WTC11 (cell line): ENCODE measurements at regions not wholly inside any gene's neighbourhood (a gene's known extent, or its start where the extent isn't known, plus 50 kb on each side); places are given as distances from the start of the nearest gene placed in this dataset.

Experiments used
- ATAC-seq: fragments of 200-7000 bp; cut with Tn5 transposase; 2 replicates; pipeline ENCODE4 v1.10.0; 2021; ENCODE audit warnings: mild to moderate bottlenecking, moderate library complexity
- CTCF ChIA-PET: fragments of 300-600 bp; sonication (Branson Sonifier 250); formaldehyde crosslinking; loops from one replicate; lab custom pipeline; 2021; ENCODE audit warnings: antibody characterized with exemption; lab: Charles Lee
- POLR2A ChIA-PET: fragments of 350-600 bp; sonication (Branson Sonifier 250); formaldehyde crosslinking; loops from one replicate; lab custom pipeline; 2021; ENCODE audit warnings: antibody characterized with exemption; lab: Charles Lee
- DNase-seq: peaks from one replicate; pipeline ENCODE4 v3.0.0; 2021; ENCODE audit warnings: low spot score
- H3K27ac Mint-ChIP-seq: 2 replicates; pipeline ENCODE4 v1.8.0; 2021; ENCODE audit warnings: mixed read lengths
- H3K27me3 Mint-ChIP-seq: 2 replicates; pipeline ENCODE4 v1.8.0; 2021; ENCODE audit warnings: low read depth, mild to moderate bottlenecking, moderate library complexity, mixed read lengths
- H3K36me3 Mint-ChIP-seq: 2 replicates; pipeline ENCODE4 v1.8.0; 2021; ENCODE audit warnings: mixed read lengths
- H3K4me1 Mint-ChIP-seq: 2 replicates; pipeline ENCODE4 v1.8.0; 2022; ENCODE audit warnings: mixed read lengths
- H3K4me3 Mint-ChIP-seq: 2 replicates; pipeline ENCODE4 v1.8.0; 2021; ENCODE audit warnings: mild to moderate bottlenecking, moderate library complexity, mixed read lengths
- H3K9me3 Mint-ChIP-seq: 2 replicates; pipeline ENCODE4 v1.8.0; 2021; ENCODE audit warnings: mixed read lengths
- AR ChIP-seq: fragments of 250-450 bp; sonication (Bioruptor Pico); IDR thresholded peaks from 2 replicates; pipeline ENCODE4 v1.9.0; 2021; ENCODE audit warnings: mild to moderate bottlenecking
- ATF6 ChIP-seq: sonication (generic); formaldehyde crosslinking; IDR thresholded peaks from 2 replicates; pipeline ENCODE4 v1.8.1; 2023; ENCODE audit warnings: mild to moderate bottlenecking, missing genetic modification reagents
- ETV6 ChIP-seq: sonication (generic); formaldehyde crosslinking; IDR thresholded peaks from 2 replicates; pipeline ENCODE4 v1.8.1; 2022; ENCODE audit warnings: mild to moderate bottlenecking, missing genetic modification reagents
- IRF2 ChIP-seq: sonication (generic); formaldehyde crosslinking; IDR thresholded peaks from 2 replicates; pipeline ENCODE4 v1.8.0; 2022; ENCODE audit warnings: low read depth, missing genetic modification reagents, borderline replicate concordance
- NR1H2 ChIP-seq: sonication (generic); formaldehyde crosslinking; IDR thresholded peaks from 2 replicates; pipeline ENCODE4 v1.9.0; 2021; ENCODE audit warnings: mild to moderate bottlenecking, moderate library complexity, missing genetic modification reagents
- NR2C2 ChIP-seq: sonication (generic); formaldehyde crosslinking; IDR thresholded peaks from 2 replicates; pipeline ENCODE4 v1.8.0; 2022; ENCODE audit warnings: mild to moderate bottlenecking, missing genetic modification reagents
- PRDM15 ChIP-seq: sonication (generic); formaldehyde crosslinking; IDR thresholded peaks from 2 replicates; pipeline ENCODE4 v1.8.0; 2022; ENCODE audit warnings: missing genetic modification reagents
- SOX15 ChIP-seq: fragments of 250-450 bp; sonication (Bioruptor Pico); IDR thresholded peaks from 2 replicates; pipeline ENCODE4 v1.9.0; 2021; ENCODE audit warnings: mild to moderate bottlenecking
- ZBTB21 ChIP-seq: sonication (generic); formaldehyde crosslinking; IDR thresholded peaks from 2 replicates; pipeline ENCODE4 v1.8.1; 2023; ENCODE audit warnings: mild to moderate bottlenecking, missing genetic modification reagents, borderline replicate concordance
- ZMAT4 ChIP-seq: fragments of 250-450 bp; sonication (Bioruptor Pico); IDR thresholded peaks from 2 replicates; pipeline ENCODE4 v1.9.0; 2021; ENCODE audit warnings: mild to moderate bottlenecking
- ZNF121 ChIP-seq: sonication (generic); formaldehyde crosslinking; IDR thresholded peaks from 2 replicates; pipeline ENCODE4 v1.8.0; 2023; ENCODE audit warnings: missing genetic modification reagents
- ZNF138 ChIP-seq: sonication (generic); formaldehyde crosslinking; conservative IDR thresholded peaks from 2 replicates; pipeline ENCODE4 v1.8.1; 2022; ENCODE audit warnings: mild to moderate bottlenecking, moderate library complexity, missing genetic modification reagents
- ZNF317 ChIP-seq: sonication (generic); formaldehyde crosslinking; IDR thresholded peaks from 2 replicates; pipeline ENCODE4 v1.8.1; 2023; ENCODE audit warnings: low read depth, mild to moderate bottlenecking, moderate library complexity, missing genetic modification reagents, borderline replicate concordance
- ZNF425 ChIP-seq: fragments of 250-450 bp; sonication (Bioruptor Pico); conservative IDR thresholded peaks from 2 replicates; pipeline ENCODE4 v1.9.0; 2021; ENCODE audit warnings: mild to moderate bottlenecking
- TF ChIP-seq, protein P1 (sequence below): sonication (generic); formaldehyde crosslinking; IDR thresholded peaks from 2 replicates; pipeline ENCODE4 v1.8.1; 2022; ENCODE audit warnings: low read depth, missing genetic modification reagents, borderline replicate concordance
- TF ChIP-seq, protein P2 (sequence below): sonication (generic); formaldehyde crosslinking; IDR thresholded peaks from 2 replicates; pipeline ENCODE4 v1.8.1; 2023; ENCODE audit warnings: mild to moderate bottlenecking, moderate library complexity, missing genetic modification reagents
- TF ChIP-seq, protein P3 (sequence below): sonication (generic); formaldehyde crosslinking; IDR thresholded peaks from 2 replicates; pipeline ENCODE4 v1.8.1; 2023; ENCODE audit warnings: mild to moderate bottlenecking, missing genetic modification reagents, moderate library complexity

DNA sequence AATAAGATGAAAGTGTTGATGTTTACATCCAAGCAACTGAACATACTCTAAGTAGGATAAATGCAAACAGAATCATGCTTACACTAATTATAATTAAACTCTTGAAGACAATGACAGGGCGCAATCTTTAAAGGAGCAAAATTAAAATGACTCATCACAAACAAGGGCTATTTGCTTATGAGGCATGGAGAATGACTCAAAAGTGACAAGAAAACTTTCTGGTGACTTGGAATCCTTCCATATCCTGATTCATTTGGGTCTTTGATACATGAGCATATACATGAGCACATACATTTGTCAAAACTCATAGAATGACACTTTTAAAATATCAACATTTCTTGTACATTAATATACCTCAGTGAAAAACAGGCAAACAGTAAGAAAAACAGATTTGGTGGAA is 1632.3 kb downstream of the KCNT2 start (continued):
- no peak for TF ChIP-seq AR (CRISPR knock-in tag)
- no peak for TF ChIP-seq ZBTB21
- TF ChIP-seq PRDM15 (CRISPR knock-in tag): no peak
- TF ChIP-seq ZNF317 (CRISPR knock-in tag): no peak
- TF ChIP-seq, protein P1, sequence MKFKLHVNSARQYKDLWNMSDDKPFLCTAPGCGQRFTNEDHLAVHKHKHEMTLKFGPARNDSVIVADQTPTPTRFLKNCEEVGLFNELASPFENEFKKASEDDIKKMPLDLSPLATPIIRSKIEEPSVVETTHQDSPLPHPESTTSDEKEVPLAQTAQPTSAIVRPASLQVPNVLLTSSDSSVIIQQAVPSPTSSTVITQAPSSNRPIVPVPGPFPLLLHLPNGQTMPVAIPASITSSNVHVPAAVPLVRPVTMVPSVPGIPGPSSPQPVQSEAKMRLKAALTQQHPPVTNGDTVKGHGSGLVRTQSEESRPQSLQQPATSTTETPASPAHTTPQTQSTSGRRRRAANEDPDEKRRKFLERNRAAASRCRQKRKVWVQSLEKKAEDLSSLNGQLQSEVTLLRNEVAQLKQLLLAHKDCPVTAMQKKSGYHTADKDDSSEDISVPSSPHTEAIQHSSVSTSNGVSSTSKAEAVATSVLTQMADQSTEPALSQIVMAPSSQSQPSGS (CRISPR knock-in tag): no peak
- TF ChIP-seq, all 79 proteins: peak for 0

GRCh38 chr1:194968916-194969315 is 1639.3 kb downstream of the KCNT2 start:
- DNase-seq: no peak
- H3K9me3 Mint-ChIP-seq: no peaks in the 10 kb centered on the region
- ChIA-PET CTCF (no interaction called here), POLR2A (no interaction called here)
- H3K27ac Mint-ChIP-seq: no peak overlapping the region
- no peak for ATAC-seq
- no peak overlapping the region for H3K4me3 Mint-ChIP-seq
- H3K36me3 Mint-ChIP-seq: no peaks in the 10 kb centered on the region
- no peaks in the 10 kb centered on the region for H3K4me1 Mint-ChIP-seq
- no peaks in the 10 kb centered on the region for H3K27me3 Mint-ChIP-seq
- TF ChIP-seq ZNF317 (CRISPR knock-in tag) (no peak), ZNF121 (CRISPR knock-in tag) (no peak), ATF6 (CRISPR knock-in tag) (no peak), ZMAT4 (CRISPR knock-in tag) (no peak), ZNF138 (CRISPR knock-in tag) (no peak), NR2C2 (CRISPR knock-in tag) (no peak), ETV6 (CRISPR knock-in tag) (no peak), ZNF425 (CRISPR knock-in tag) (no peak), SOX15 (no peak), IRF2 (CRISPR knock-in tag) (no peak), NR1H2 (CRISPR knock-in tag) (no peak)
- TF ChIP-seq, protein P1 (CRISPR knock-in tag): no peak
- TF ChIP-seq, protein P2, sequence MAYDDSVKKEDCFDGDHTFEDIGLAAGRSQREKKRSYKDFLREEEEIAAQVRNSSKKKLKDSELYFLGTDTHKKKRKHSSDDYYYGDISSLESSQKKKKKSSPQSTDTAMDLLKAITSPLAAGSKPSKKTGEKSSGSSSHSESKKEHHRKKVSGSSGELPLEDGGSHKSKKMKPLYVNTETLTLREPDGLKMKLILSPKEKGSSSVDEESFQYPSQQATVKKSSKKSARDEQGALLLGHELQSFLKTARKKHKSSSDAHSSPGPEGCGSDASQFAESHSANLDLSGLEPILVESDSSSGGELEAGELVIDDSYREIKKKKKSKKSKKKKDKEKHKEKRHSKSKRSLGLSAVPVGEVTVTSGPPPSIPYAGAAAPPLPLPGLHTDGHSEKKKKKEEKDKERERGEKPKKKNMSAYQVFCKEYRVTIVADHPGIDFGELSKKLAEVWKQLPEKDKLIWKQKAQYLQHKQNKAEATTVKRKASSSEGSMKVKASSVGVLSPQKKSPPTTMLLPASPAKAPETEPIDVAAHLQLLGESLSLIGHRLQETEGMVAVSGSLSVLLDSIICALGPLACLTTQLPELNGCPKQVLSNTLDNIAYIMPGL (CRISPR knock-in tag): no peak
- TF ChIP-seq, protein P3, sequence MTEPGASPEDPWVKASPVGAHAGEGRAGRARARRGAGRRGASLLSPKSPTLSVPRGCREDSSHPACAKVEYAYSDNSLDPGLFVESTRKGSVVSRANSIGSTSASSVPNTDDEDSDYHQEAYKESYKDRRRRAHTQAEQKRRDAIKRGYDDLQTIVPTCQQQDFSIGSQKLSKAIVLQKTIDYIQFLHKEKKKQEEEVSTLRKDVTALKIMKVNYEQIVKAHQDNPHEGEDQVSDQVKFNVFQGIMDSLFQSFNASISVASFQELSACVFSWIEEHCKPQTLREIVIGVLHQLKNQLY: no peak
